OCI-LY7 (cell line): ENCODE measurements at regions not wholly inside any gene's neighbourhood (a gene's known extent, or its start where the extent isn't known, plus 50 kb on each side); places are given as distances from the start of the nearest gene placed in this dataset.

Experiments used
- BruUV-seq: library from RNA; stranded (reverse); fragments of 400-500 nt; replicated peaks from 2 replicates; lab custom pipeline; 2021; lab: Mats Ljungman, UMichigan
- CTCF ChIA-PET: fragments of 300-600 bp; sonication (Branson Sonifier 250); formaldehyde crosslinking; loops from one replicate; lab custom pipeline; 2022; ENCODE audit warnings: antibody characterized with exemption; ENCODE audit not compliant: unreplicated experiment; lab: Charles Lee
- POLR2A ChIA-PET: fragments of 300-600 bp; sonication (Branson Sonifier 250); formaldehyde crosslinking; loops from one replicate; lab custom pipeline; 2022; ENCODE audit warnings: antibody characterized with exemption; lab: Charles Lee
- DNase-seq: peaks from one replicate; pipeline ENCODE4 v3.0.0-alpha.2; 2015; ENCODE audit warnings: low spot score
- H2AFZ ChIP-seq: fragments of 200-600 bp; sonication (generic), shearing (Covaris generic); 2 replicates; pipeline ENCODE4 v1.6.1; 2014; ENCODE audit warnings: mild to moderate bottlenecking, antibody characterized with exemption, low read length, moderate library complexity
- H3K27ac ChIP-seq: fragments of 200-600 bp; sonication (generic); 2 replicates; pipeline ENCODE4 v1.5.1; 2014; ENCODE audit warnings: mixed run types, low read depth, mild to moderate bottlenecking, moderate library complexity, low read length, inconsistent platforms; ENCODE audit not compliant: poor library complexity, severe bottlenecking
- H3K36me3 ChIP-seq: fragments of 200-600 bp; sonication (generic); 2 replicates; pipeline ENCODE4 v1.6.1; 2014; ENCODE audit warnings: mild to moderate bottlenecking, antibody characterized with exemption, low read length, moderate library complexity, mixed read lengths; ENCODE audit not compliant: insufficient read depth
- H3K4me1 ChIP-seq: fragments of 200-600 bp; sonication (generic); 2 replicates; pipeline ENCODE4 v1.5.1; 2014; ENCODE audit warnings: mild to moderate bottlenecking, low read length; ENCODE audit not compliant: insufficient read depth, poor library complexity, severe bottlenecking
- H3K4me2 ChIP-seq: fragments of 200-600 bp; sonication (generic); 2 replicates; pipeline ENCODE4 v1.6.1; 2014; ENCODE audit warnings: mild to moderate bottlenecking, low read length
- H3K4me3 ChIP-seq: fragments of 200-600 bp; sonication (generic); 2 replicates; pipeline ENCODE4 v1.5.1; 2014; ENCODE audit warnings: mild to moderate bottlenecking, low read depth, low read length; ENCODE audit not compliant: poor library complexity, severe bottlenecking
- H3K79me2 ChIP-seq: fragments of 200-600 bp; sonication (generic); 2 replicates; pipeline ENCODE4 v1.6.1; 2016; ENCODE audit warnings: low read depth, mild to moderate bottlenecking, low read length, moderate library complexity, mixed read lengths; ENCODE audit not compliant: insufficient read depth
- H3K9me2 ChIP-seq: fragments of 200-600 bp; sonication (generic); 2 replicates; pipeline ENCODE4 v1.6.1; 2016; ENCODE audit warnings: mild to moderate bottlenecking, low read length, mixed read lengths; ENCODE audit not compliant: insufficient read depth
- H3K9me3 ChIP-seq: fragments of 200-600 bp; sonication (generic); 2 replicates; pipeline ENCODE4 v1.6.1; 2014; ENCODE audit warnings: mild to moderate bottlenecking, mixed run types, low read length, mixed read lengths
- H4K20me1 ChIP-seq: fragments of 200-600 bp; sonication (generic); 2 replicates; pipeline ENCODE4 v1.6.1; 2014; ENCODE audit warnings: mild to moderate bottlenecking, antibody characterized with exemption, low read length, moderate library complexity, mixed read lengths; ENCODE audit not compliant: insufficient read depth
- EZH2phosphoT487 ChIP-seq: fragments of 200-600 bp; sonication (generic); IDR thresholded peaks from 2 replicates; pipeline ENCODE4 v1.6.1; 2018; ENCODE audit warnings: low read depth, borderline replicate concordance, mild to moderate bottlenecking, mixed run types, antibody characterized with exemption, low read length, moderate library complexity, mixed read lengths
- intact Hi-C: fragments of 100-400 bp; cut with micrococcal nuclease; formaldehyde crosslinking; loops from one replicate; pipeline ENCODE4 v1.10.0; 2022; ENCODE audit not compliant: unreplicated experiment
- TF ChIP-seq, protein P1 (sequence below): fragments of 200-600 bp; sonication (generic); conservative IDR thresholded peaks from 2 replicates; pipeline ENCODE4 v1.5.1; 2014; ENCODE audit warnings: mild to moderate bottlenecking, antibody characterized with exemption, low read length, moderate library complexity, mixed read lengths

DNA sequence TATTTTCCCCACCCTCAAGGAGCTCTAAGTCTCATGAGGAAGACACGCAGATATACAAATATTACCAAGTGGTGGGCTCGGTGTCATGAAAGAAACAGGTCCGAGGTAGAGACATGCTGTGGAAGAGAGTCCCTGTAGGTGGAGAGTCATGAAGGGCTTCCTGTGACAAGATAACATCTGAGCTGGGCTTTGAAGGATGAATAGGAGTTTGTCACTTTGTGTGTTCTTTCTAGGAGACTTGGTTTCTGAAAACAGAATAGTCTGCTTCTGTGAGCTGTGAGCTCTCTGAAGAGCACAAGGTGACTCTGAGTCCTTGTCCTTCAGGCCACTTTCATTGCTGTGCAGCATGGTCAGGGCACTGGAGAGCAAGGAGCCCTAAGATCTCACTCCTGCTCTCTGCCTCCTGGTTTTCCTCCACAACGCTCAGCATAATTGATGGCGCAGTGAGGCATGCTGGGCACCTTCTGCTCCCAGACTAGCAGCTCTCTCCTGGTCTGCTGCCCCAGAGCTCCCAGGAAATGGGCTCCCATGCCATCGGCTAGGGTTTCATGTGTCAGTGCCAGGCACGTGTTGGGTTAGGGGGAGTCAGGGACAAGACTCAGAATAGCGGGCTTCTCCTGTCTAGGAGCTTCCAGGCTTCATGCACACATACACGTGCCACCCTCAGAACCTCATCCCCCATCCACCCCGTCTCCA lies 209.9 kb upstream of the CSF3R start:
- TF ChIP-seq, protein P1, sequence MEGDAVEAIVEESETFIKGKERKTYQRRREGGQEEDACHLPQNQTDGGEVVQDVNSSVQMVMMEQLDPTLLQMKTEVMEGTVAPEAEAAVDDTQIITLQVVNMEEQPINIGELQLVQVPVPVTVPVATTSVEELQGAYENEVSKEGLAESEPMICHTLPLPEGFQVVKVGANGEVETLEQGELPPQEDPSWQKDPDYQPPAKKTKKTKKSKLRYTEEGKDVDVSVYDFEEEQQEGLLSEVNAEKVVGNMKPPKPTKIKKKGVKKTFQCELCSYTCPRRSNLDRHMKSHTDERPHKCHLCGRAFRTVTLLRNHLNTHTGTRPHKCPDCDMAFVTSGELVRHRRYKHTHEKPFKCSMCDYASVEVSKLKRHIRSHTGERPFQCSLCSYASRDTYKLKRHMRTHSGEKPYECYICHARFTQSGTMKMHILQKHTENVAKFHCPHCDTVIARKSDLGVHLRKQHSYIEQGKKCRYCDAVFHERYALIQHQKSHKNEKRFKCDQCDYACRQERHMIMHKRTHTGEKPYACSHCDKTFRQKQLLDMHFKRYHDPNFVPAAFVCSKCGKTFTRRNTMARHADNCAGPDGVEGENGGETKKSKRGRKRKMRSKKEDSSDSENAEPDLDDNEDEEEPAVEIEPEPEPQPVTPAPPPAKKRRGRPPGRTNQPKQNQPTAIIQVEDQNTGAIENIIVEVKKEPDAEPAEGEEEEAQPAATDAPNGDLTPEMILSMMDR = no peak
- TF ChIP-seq EZH2phosphoT487 = no peak
- BruUV-seq = no TSS peak
- no peak overlapping the region for H2AFZ ChIP-seq
- intact Hi-C loops = no loop called here
- POLR2A ChIA-PET = no interaction called here
- no peak overlapping the region for H3K4me3 ChIP-seq
- no peak for DNase-seq
- H3K4me1 ChIP-seq = no peaks in the 10 kb centered on the region
- CTCF ChIA-PET = no interaction called here
- no peaks in the 10 kb centered on the region for H3K9me2 ChIP-seq
- H3K27ac ChIP-seq = no peak overlapping the region
- no peaks in the 10 kb centered on the region for H4K20me1 ChIP-seq
- H3K36me3 ChIP-seq = no peaks in the 10 kb centered on the region
- H3K79me2 ChIP-seq = no peaks in the 10 kb centered on the region
- no peak overlapping the region for H3K4me2 ChIP-seq
- no peaks in the 10 kb centered on the region for H3K9me3 ChIP-seq

DNA sequence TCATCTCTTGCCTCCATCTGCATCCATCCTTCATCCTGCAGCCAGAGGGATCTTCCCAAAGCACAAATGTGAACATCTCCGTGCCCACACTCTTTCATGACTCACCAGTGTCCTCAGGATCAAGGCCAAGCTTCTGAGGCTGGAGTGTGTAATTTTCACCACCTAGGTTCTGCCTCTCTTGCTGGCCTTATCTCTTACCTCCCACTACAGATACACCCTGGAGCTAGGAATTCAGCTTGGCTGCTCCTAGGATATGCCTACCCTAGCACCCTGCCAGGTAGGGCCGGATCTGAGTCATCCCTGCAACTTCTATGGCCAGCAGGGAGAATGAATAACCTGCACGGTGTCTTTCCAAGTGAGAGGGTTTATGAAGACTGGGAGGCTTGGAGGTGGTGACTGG lies 208.7 kb upstream of the CSF3R start:
- Histone ChIP-seq H3K4me1 (no peaks in the 10 kb centered on the region), H3K9me2 (no peaks in the 10 kb centered on the region), H3K9me3 (no peaks in the 10 kb centered on the region), H4K20me1 (no peaks in the 10 kb centered on the region), H3K79me2 (no peaks in the 10 kb centered on the region), H3K36me3 (no peaks in the 10 kb centered on the region), H3K4me2 (no peak overlapping the region), H3K4me3 (no peak overlapping the region), H2AFZ (no peak overlapping the region), H3K27ac (no peak overlapping the region)
- ChIA-PET POLR2A (no interaction called here), CTCF (no interaction called here)
- no peak for TF ChIP-seq EZH2phosphoT487
- TF ChIP-seq, protein P1 = no peak
- intact Hi-C loops = no loop called here
- BruUV-seq = no TSS peak
- DNase-seq = no peak

DNA sequence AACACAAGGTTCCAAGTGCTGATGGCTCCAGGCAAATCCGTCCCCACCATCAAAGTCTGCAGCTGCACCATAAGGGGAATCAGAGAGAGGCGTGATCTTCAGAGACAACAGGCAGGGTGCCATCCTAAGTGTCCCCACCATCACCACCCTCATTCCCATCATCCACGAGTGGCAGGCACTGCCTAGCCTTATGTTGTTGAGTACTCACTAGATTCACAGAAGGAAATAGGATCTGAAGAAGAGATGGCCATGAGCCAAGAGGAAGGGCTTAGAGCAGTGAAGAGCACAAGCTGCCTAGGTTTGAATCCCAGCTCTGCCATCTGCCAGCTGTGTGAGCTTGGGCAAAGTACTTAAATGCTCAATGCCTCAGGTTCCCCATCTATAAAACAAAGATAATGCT lies 207.3 kb upstream of the CSF3R start:
- Histone ChIP-seq H3K4me2 (no peak overlapping the region), H3K9me2 (no peaks in the 10 kb centered on the region), H3K79me2 (no peaks in the 10 kb centered on the region), H2AFZ (no peak overlapping the region), H3K4me3 (no peak overlapping the region), H3K36me3 (no peaks in the 10 kb centered on the region), H3K4me1 (no peaks in the 10 kb centered on the region), H3K27ac (no peak overlapping the region), H3K9me3 (no peaks in the 10 kb centered on the region), H4K20me1 (no peaks in the 10 kb centered on the region)
- POLR2A ChIA-PET = no interaction called here
- no peak for DNase-seq
- CTCF ChIA-PET = no interaction called here
- TF ChIP-seq EZH2phosphoT487 = no peak
- TF ChIP-seq, protein P1 = no peak
- intact Hi-C loops = no loop called here
- BruUV-seq = no TSS peak
